NT2/D1 (cell line): ENCODE measurements at regions not wholly inside any gene's neighbourhood (a gene's known extent, or its start where the extent isn't known, plus 50 kb on each side); places are given as distances from the start of the nearest gene placed in this dataset.

Experiments used
- SUZ12 ChIP-seq: IDR thresholded peaks from 2 replicates; pipeline ENCODE4 v1.6.1; 2011; ENCODE audit not compliant: insufficient read length, insufficient read depth; ENCODE audit errors: extremely low read depth
- ZNF274 ChIP-seq: IDR thresholded peaks from 2 replicates; pipeline ENCODE4 v1.6.1; 2011; ENCODE audit warnings: mild to moderate bottlenecking, low read depth, low read length

- no peak for TF ChIP-seq SUZ12
- TF ChIP-seq ZNF274: no peak
Observed at GRCh38 chr2:129764376-129765325, 214.8 kb upstream of the RAB6C start.
